ENCODE measurements at regions not wholly inside any gene's neighbourhood (a gene's known extent, or its start where the extent isn't known, plus 50 kb on each side); places are given as distances from the start of the nearest gene placed in this dataset.

DNA sequence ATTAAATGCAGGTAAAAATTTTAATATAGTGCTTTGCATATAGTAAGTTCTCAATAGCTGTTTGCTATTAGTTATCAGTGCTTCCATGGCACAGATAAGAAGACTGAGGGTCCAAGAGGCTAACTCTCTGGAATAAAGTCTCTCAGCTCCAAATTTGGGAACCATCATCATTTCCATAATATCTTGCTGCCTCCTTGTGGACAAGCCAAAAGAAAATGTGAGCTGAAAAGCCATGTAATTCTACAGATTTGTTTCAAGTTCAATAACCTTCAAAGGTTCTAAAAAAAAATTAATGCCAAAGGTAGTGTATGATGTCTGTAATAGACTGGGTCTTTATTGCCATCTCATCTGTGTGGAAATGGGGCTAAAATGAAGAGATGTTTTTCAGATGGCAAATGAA, 136.9 kb upstream of the VCX start:
- TF ChIP-seq POLR2A (IDR thresholded peaks at IDR 0.05; ENCODE audit: low read depth, low read length) (no peak), POLR2AphosphoS5 (IDR thresholded peaks at IDR 0.05; ENCODE audit: insufficient read depth, low read depth, low read length) (no peak), JUN (IDR thresholded peaks at IDR 0.05; ENCODE audit: borderline replicate concordance, insufficient read depth, insufficient read length, low read depth) (no peak), EZH2 (IDR thresholded peaks at IDR 0.05; ENCODE audit: borderline replicate concordance, low read depth, low read length, severe bottlenecking) (no peak), GATA2 (IDR thresholded peaks at IDR 0.05; ENCODE audit: insufficient read depth, insufficient read length, low read depth, low read length) (no peak), FOS (IDR thresholded peaks at IDR 0.05; ENCODE audit: borderline replicate concordance, insufficient read depth, low read length) (no peak)
- TF ChIP-seq, protein P1, sequence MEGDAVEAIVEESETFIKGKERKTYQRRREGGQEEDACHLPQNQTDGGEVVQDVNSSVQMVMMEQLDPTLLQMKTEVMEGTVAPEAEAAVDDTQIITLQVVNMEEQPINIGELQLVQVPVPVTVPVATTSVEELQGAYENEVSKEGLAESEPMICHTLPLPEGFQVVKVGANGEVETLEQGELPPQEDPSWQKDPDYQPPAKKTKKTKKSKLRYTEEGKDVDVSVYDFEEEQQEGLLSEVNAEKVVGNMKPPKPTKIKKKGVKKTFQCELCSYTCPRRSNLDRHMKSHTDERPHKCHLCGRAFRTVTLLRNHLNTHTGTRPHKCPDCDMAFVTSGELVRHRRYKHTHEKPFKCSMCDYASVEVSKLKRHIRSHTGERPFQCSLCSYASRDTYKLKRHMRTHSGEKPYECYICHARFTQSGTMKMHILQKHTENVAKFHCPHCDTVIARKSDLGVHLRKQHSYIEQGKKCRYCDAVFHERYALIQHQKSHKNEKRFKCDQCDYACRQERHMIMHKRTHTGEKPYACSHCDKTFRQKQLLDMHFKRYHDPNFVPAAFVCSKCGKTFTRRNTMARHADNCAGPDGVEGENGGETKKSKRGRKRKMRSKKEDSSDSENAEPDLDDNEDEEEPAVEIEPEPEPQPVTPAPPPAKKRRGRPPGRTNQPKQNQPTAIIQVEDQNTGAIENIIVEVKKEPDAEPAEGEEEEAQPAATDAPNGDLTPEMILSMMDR (IDR thresholded peaks at IDR 0.05; ENCODE audit: extremely low read depth in 1 of 2, insufficient read depth in 1 of 2, low read depth in 1 of 2, low read length in 2 of 2), result no peak
- TF ChIP-seq, protein P2, sequence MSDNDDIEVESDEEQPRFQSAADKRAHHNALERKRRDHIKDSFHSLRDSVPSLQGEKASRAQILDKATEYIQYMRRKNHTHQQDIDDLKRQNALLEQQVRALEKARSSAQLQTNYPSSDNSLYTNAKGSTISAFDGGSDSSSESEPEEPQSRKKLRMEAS (IDR thresholded peaks at IDR 0.05; ENCODE audit: insufficient read depth, insufficient read length), result no peak
